ENCODE measurements at regions not wholly inside any gene's neighbourhood (a gene's known extent, or its start where the extent isn't known, plus 50 kb on each side); places are given as distances from the start of the nearest gene placed in this dataset.
"Not testable (repeated sequence)": the region's sequence is repeated elsewhere in the genome, so short reads cannot be mapped to it uniquely, and the experiment has no call there.

GRCh38 chr2:242085941-242086621 is 216.6 kb downstream of the RTP5 start (continued):
- no peak for TF ChIP-seq CHD1 (IDR thresholded peaks at IDR 0.05; ENCODE audit: low read depth, low read length)
- TF ChIP-seq KDM1A (IDR thresholded peaks at IDR 0.05; ENCODE audit: borderline replicate concordance, low read length), result no peak
- no peak for TF ChIP-seq CEBPB (IDR thresholded peaks at IDR 0.05; ENCODE audit: low read depth, low read length)
- TF ChIP-seq NRF1 (IDR thresholded peaks at IDR 0.05; ENCODE audit: low read depth, low read length), result no peak

- H4K5ac ChIP-seq (ENCODE audit: insufficient read length, low read depth, low read length); POLR2A ChIA-PET (ENCODE audit: partially characterized antibody); H3K23me2 ChIP-seq (ENCODE audit: low read depth, low read length); H3K4ac ChIP-seq (replicated peaks; ENCODE audit: insufficient read length, low read depth, low read length); DNase-seq (ENCODE audit: low read depth in 1 of 2, low spot score in 2 of 2); H3K56ac ChIP-seq (replicated peaks; ENCODE audit: insufficient read length, low read depth, low read length); H3K23ac ChIP-seq (ENCODE audit: insufficient read length); H3K79me1 ChIP-seq (ENCODE audit: low read depth, low read length); H2BK5ac ChIP-seq (ENCODE audit: low read depth, low read length); H3K9ac ChIP-seq (replicated peaks in 1 of 4; ENCODE audit: extremely low read depth in 1 of 4, low read depth in 3 of 4, low read length in 3 of 4); H3K9me3 ChIP-seq (ENCODE audit: insufficient read depth in 2 of 2, low read depth in 1 of 2, low read length in 1 of 2); H2AFZ ChIP-seq (ENCODE audit: low read length); H3K79me2 ChIP-seq (ENCODE audit: control insufficient read depth in 1 of 2, insufficient read depth in 2 of 2, low read length in 2 of 2); H3K27me3 ChIP-seq (replicated peaks in 1 of 4; ENCODE audit: control insufficient read depth in 3 of 4, extremely low read depth in 1 of 4, insufficient read depth in 3 of 4, low read length in 3 of 4); H3K27ac ChIP-seq (ENCODE audit: low read depth, low read length); H3K36me3 ChIP-seq (ENCODE audit: control insufficient read depth in 2 of 4, insufficient read depth in 4 of 4, low read length in 3 of 4); H3K4me1 ChIP-seq (replicated peaks in 1 of 4; ENCODE audit: control insufficient read depth in 3 of 4, insufficient read depth in 4 of 4, low read length in 3 of 4); H4K20me1 ChIP-seq (replicated peaks in 1 of 2; ENCODE audit: control insufficient read depth in 1 of 2, insufficient read depth in 2 of 2, low read length in 2 of 2); H2AK5ac ChIP-seq (ENCODE audit: low read depth, low read length); H3K14ac ChIP-seq (ENCODE audit: insufficient read length); FAIRE-seq; H4K91ac ChIP-seq (replicated peaks; ENCODE audit: insufficient read length, low read length); CTCF ChIA-PET (ENCODE audit: partially characterized antibody); H2BK15ac ChIP-seq (ENCODE audit: low read length); H2BK12ac ChIP-seq (ENCODE audit: low read depth, low read length); H2BK20ac ChIP-seq (ENCODE audit: low read length); H3K18ac ChIP-seq (ENCODE audit: extremely low read depth, low read length); H4K8ac ChIP-seq (ENCODE audit: extremely low read depth, insufficient read depth, low read length); H2BK120ac ChIP-seq (replicated peaks; ENCODE audit: low read depth, low read length): not testable (repeated sequence)
- WGBS, 2 experiments (ENCODE audit: extremely low coverage in 1 of 2, insufficient coverage in 1 of 2, insufficient read length in 1 of 2, insufficient replicate concordance in 2 of 2, low coverage in 1 of 2, low lambda C conversion rate in 2 of 2, missing lambda C conversion rate in 1 of 2), result no CpG with 5 or more reads among the region's 37 CpGs
- Histone ChIP-seq H3K4me3 (ENCODE audit: extremely low read depth in 1 of 4, insufficient read depth in 2 of 4, low read depth in 3 of 4, low read length in 4 of 4) (peak overlapping the region; percentile 29 to 60 (median 36); a peak in 4 of 8 replicates), H3K4me2 (ENCODE audit: insufficient read depth in 1 of 2, low read depth in 2 of 2, low read length in 2 of 2) (peak overlapping the region; percentile 50 to 60)
Measured at GRCh38 chr2:242088044-242088443, 218.5 kb downstream of the RTP5 start.

All from H1 (cell line).